ENCODE measurements at regions not wholly inside any gene's neighbourhood (a gene's known extent, or its start where the extent isn't known, plus 50 kb on each side); places are given as distances from the start of the nearest gene placed in this dataset.
"Not testable (repeated sequence)": the region's sequence is repeated elsewhere in the genome, so short reads cannot be mapped to it uniquely, and the experiment has no call there.

- DNase-seq, result not testable (repeated sequence)
These were observed 68.1 kb upstream of the KIF2A start for GRCh38 chr5:62237944-62238343.

DNA sequence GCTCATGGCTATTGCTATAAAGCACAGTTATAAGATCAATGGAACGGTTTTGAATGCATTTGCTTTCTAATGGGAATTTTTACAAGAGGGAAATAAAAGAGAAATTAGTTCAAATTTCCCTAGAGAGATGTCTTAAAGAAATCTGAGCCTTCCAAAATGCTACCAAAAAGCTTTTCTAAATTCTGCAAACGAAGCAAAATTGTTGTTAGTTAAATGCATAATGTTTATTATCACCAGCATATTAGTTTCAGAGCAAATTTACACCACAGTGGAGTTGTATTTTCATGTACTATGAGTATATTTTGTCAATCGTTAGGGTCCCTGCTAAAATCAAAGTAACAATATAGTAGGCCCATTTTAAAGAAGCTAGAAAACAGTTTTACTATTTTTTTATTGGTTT is 67.4 kb upstream of the KIF2A start:
- not testable (repeated sequence) for DNase-seq

DNA sequence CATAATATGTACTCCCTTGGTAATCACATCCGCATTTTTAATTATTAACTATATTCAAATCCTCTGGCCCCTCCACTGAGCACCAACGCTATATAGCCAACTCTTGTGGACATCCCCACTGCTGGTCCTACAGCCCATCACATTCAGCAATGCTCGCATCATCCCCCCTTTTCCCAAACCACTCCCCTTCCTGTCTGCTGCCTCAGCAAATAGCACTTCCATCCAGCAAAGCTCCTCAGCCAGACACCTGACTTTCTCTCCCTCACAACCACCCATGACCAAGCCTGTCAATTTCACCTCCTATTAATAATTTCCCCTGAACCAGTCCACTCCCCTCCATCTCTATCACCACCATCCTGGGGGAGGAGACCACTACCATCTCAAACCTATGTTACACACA is 65.5 kb upstream of the KIF2A start:
- DNase-seq, result not testable (repeated sequence)

DNA sequence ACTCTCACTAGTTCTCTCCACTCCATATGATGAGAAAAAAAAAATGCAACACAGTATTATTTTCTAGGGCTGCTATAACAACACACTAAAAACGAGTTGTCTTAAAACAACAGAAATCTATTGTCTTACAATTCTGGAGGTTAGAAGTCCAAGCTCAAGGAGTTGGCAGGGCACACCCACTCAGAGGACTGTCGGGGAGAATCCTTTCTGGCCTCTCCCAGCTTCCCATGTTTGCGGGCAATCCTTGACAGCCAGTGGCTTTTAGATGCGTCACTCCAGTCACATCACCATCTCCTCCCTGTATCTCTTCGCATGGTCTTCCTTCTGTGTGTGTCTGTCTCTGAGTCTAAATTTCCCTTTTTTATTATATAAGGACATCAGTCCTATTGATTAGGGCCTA is 64.0 kb upstream of the KIF2A start:
- DNase-seq, result not testable (repeated sequence)

GRCh38 chr5:62243046-62243445 is 63.0 kb upstream of the KIF2A start:
- not testable (repeated sequence) for DNase-seq

- peak in 1 of 2 donors; percentile 24 for DNase-seq
These were observed 57.8 kb upstream of the KIF2A start for GRCh38 chr5:62248192-62248591.

- not testable (repeated sequence) for DNase-seq
These were observed 55.9 kb upstream of the KIF2A start for GRCh38 chr5:62250085-62250484.

DNA sequence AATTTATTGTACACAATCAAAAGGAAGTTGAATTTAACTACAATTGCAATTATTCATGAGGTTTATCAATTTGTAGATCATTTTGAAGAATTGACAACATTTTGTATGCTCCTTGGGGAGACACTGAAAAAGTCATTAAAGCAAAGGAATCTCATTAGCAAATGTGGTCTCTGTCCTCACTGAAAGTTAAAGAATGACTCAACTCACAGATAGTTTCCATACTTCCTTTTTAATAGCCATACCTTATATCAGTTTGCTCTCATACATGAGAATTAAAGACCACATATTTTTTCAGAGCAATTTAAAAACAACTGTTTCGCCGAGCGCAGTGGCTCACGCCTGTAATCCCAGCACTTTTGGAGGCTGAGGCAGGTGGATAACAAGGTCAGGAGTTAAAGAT is 55.1 kb upstream of the KIF2A start:
- DNase-seq, result not testable (repeated sequence)

DNA sequence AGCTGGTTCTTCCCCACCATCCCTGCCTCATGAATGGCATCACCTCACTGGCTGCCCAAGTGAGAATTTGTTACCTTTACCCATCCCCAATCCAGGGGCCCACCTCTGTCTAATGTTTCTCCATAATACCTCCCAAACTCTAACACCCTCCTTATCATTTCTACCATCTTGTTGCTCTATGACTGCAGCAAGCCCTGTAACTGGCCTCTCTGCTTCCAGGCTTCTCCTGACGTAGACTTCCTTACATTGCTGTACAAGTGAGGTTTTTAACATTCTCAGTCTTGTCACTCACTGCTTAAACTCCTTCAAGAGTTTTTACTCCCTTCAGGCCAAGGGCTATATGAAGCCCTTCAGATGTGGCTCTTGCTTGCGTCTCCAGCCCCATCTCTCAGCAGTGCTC is 53.5 kb upstream of the KIF2A start:
- DNase-seq, result not testable (repeated sequence)

DNA sequence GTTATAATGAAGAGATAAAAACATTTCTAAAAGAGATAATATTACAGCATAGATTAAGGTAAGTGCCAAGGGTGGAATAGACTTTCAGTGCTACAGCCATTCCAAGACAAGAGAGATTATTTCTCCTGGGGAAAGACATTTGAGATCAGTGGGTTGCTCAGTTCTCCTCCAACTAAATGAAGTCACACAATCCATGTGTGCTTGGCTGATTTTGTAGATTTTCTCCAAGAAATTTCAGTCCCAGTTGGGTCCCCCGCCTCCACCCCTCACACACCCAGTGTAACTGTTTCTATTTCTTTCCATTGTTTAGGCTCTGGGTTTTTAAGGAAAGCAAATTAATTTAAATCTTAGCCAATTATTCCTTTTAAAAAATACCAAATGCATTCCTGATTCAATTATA is 50.5 kb upstream of the KIF2A start:
- DNase-seq, result not testable (repeated sequence)

GRCh38 chr5:62256161-62257019 is 49.6 kb upstream of the KIF2A start:
- no peak for DNase-seq
